HG03066 (cell line): ENCODE measurements at regions not wholly inside any gene's neighbourhood (a gene's known extent, or its start where the extent isn't known, plus 50 kb on each side); places are given as distances from the start of the nearest gene placed in this dataset.

Experiments
- ATAC-seq: cut with Tn5 transposase; IDR thresholded peaks from one replicate; pipeline ENCODE4 v1.9.1; 2021; ENCODE audit warnings: low read depth; ENCODE audit not compliant: unreplicated experiment

DNA sequence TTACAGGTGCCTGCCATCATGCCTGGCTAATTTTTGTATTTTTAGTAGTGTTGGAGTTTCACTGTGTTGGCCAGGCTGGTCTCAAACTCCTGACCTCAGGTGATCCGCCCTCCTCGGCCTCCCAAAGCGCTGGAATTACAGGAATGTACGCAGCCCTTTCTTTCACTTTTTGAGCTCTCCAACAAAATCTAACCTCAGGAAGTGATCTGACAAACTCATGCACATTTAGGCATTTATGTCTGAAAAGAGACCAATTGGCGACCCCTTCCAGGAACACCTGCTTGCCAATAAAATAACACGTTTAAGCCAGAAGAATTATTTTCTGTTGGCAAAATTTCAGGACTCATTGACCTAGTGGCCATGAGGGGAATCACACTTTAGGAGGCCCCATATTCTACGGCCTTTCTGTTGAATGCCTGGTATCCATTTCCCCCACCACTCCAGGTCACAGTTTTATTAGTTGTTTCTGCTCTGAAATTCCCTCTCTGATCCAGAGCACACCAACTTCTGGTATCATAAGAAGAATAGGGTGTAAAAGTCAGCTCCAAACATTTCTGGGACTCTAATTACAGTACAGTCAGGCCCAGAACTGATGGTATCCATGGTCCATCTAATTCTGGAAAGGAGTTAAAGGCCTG, 65.8 kb upstream of the FRMD4A start:
- no peak for ATAC-seq

- ATAC-seq, result no peak
Measured at GRCh38 chr10:14394179-14394578, 63.5 kb upstream of the FRMD4A start.

DNA sequence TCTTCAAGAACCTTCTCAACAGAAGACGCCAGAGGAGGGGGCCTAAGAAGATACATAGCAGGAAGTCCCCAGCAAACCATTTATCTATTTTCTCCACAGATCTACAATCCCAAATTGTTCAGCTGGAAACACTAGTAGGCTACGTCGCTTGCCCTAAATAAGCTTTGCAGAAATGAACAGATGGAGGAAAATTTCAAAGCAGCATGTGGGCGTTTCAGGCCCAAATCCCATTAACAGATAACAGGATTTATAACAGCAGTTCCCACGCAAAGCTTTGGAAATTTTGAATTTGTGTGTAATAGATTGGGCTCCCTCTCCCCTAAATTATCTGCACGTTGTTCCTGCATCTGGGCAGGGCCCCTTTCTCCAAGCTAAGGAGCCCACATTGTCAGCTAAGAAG, 60.6 kb upstream of the FRMD4A start:
- ATAC-seq, result no peak

- no peak for ATAC-seq
Measured at GRCh38 chr10:14389981-14390590, 59.4 kb upstream of the FRMD4A start.

DNA sequence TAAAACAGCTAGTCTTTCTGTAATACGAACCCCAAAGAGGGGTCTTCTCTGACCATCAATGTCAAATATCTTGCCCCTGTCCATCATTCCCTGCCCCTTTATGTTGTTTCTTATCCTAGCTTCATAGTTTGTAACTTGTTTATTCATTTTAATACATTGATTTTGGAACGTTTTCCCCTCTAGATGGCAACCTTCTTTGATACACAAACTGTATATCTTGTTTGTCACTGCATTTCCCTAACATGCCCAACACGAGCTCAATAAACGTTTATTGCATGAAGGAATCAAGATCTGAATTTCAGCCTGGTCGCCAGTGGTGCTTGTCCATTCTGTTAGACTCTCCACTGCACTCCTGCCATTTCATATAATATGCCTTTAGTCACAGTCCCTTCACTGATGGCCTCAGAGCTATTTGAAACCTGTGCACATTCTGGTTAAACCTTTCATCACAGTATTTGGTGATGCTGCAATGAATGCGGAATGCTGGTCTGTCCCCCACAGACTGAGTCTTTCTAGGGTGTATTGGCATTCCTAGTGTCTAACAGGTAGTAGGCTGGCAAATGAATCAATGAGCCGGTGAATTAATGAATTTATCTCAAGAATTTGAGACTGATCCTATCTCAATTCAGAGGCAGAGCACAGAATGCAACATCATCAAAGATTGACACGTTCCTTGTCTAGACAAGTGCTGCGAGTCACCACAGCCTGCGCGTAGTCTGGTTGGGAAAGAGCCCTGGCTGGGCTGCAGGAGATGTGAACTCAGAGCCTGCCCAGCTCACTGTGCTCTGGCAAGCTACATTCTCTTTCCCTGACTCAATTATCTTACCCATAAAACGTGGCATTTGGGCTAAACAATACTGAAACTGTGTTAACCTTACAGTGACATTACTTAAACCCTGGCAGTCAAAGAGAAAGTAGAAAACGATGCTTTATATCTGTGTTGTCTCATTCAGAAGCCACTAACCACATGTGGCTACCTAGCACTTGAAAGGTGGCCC, 55.2 kb upstream of the FRMD4A start:
- no peak for ATAC-seq

DNA sequence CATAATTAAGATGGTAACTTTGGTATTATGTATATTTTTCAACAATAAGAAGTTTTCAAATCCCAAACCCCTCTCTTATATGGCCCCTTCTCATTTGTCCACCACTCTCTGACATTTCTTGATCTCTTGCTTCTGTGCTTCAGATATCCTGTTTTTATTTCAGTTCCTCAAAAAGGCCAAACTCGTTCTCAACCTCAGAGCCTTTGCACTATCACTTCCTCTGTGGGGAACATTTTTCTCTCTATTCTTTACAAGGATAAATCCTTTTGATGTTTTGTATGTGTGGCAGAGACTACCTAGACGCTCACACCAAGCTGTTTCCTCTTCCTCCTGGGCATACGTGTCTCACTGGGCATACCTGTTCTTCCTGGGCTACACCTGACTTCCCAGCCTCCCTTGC, 54.2 kb upstream of the FRMD4A start:
- ATAC-seq, result no peak

GRCh38 chr10:14384116-14384730, 53.5 kb upstream of the FRMD4A start:
- ATAC-seq, result no peak

- ATAC-seq, result no peak
Measured at GRCh38 chr10:14383266-14383665, 52.5 kb upstream of the FRMD4A start.

DNA sequence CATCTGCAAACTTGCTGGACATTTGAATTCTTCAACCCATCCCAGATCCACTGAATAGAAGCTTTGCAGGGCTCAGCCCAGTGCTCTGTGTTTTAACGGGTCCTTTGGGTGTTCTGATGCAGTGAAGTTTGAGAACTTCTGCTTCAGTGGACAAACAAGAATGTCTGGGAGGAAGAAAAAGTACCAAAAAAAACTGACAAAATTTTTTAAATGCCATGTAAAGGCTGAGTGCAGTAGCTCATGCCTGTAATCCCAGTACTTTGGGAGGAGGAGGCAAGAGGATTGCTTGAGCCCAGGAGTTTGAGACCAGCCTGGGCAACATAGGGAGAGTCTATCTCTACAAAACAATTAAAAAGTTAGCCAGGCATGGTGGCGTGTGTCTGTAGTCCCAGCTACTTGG, 51.8 kb upstream of the FRMD4A start:
- no peak for ATAC-seq

- peak; percentile 60 for ATAC-seq
Measured at GRCh38 chr10:14382022-14382421, 51.3 kb upstream of the FRMD4A start.

DNA sequence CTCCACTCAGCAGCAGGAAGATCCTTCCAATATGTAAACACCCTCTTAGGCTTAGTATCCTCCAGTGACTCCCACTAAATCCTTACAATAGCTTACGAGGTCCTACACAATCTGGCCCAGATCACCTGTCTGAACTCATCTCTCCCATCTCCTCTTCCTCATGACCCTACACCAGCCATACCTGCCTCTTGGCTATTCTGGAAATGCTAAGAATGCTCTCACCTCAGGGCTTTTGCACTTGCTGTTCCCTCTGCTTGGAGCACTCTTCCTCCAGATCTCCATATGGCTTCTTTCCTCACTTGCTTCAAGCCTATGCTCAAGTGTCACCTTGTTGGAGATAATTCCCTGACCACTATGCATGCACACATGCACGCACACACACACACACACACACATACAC, 50.8 kb upstream of the FRMD4A start:
- no peak for ATAC-seq

DNA sequence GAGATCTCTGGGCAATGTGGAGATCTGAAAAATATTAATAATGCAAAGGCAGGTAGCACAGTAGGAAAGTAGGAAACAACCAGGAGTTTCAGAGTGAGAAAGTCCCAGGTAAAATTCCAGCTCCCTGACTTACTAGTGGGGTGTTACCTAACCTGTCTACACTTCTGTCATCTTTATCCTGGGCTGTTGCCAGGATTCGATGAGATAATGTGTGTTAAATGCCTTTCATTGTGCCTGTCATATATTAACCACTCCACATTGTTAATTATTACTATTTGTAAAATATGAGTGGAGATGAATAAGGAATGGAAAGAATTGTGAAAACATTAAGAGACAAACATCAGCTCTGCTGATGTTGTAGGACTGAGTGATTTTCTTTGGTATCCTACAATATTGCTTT, 50.0 kb upstream of the FRMD4A start:
- no peak for ATAC-seq
